ENCODE measurements at regions not wholly inside any gene's neighbourhood (a gene's known extent, or its start where the extent isn't known, plus 50 kb on each side); places are given as distances from the start of the nearest gene placed in this dataset.

- TF ChIP-seq CTCF (IDR thresholded peaks at IDR 0.05) (no peak), POLR2A (IDR thresholded peaks at IDR 0.05) (no peak)
Observed at GRCh38 chr7:22624781-22625180, 102.2 kb upstream of the IL6 start.

Data from thyroid gland (tissue), 4 donors.